ENCODE measurements at regions not wholly inside any gene's neighbourhood (a gene's known extent, or its start where the extent isn't known, plus 50 kb on each side); places are given as distances from the start of the nearest gene placed in this dataset.

- TF ChIP-seq OSR1 (CRISPR knock-in tag; IDR thresholded peaks at IDR 0.05) (no peak), CSRNP3 (CRISPR knock-in tag; IDR thresholded peaks at IDR 0.05) (no peak), ESRRG (CRISPR knock-in tag; IDR thresholded peaks at IDR 0.05) (no peak)
- no peak for ATAC-seq
Measured at GRCh38 chr12:107144441-107144840, 51.1 kb upstream of the CRY1 start.

- TF ChIP-seq CSDC2 (CRISPR knock-in tag; IDR thresholded peaks at IDR 0.05) (no peak), TSHZ2 (CRISPR knock-in tag; IDR thresholded peaks at IDR 0.05) (no peak), PPARA (CRISPR knock-in tag; IDR thresholded peaks at IDR 0.05; ENCODE audit: borderline replicate concordance) (no peak), BACH2 (CRISPR knock-in tag; IDR thresholded peaks at IDR 0.05; ENCODE audit: borderline replicate concordance) (no peak), PATZ1 (CRISPR knock-in tag; IDR thresholded peaks at IDR 0.05; ENCODE audit: borderline replicate concordance) (no peak), ZFP3 (CRISPR knock-in tag; IDR thresholded peaks at IDR 0.05) (no peak), RARB (CRISPR knock-in tag; IDR thresholded peaks at IDR 0.05) (no peak), GLIS3 (CRISPR knock-in tag; IDR thresholded peaks at IDR 0.05) (no peak), POU6F1 (CRISPR knock-in tag; IDR thresholded peaks at IDR 0.05; ENCODE audit: borderline replicate concordance, low read depth) (no peak), ZC3H10 (CRISPR knock-in tag; IDR thresholded peaks at IDR 0.05) (no peak), ZNF565 (CRISPR knock-in tag; conservative IDR thresholded peaks at IDR 0.05; ENCODE audit: low read depth) (no peak), SNAI2 (CRISPR knock-in tag; IDR thresholded peaks at IDR 0.05) (no peak), TOX (CRISPR knock-in tag; IDR thresholded peaks at IDR 0.05; ENCODE audit: borderline replicate concordance) (no peak)
- no peak for ATAC-seq
Measured at GRCh38 chr12:107144990-107145389, 51.6 kb upstream of the CRY1 start.

GRCh38 chr12:107145397-107145796 lies 52.0 kb upstream of the CRY1 start:
- peak; percentile 71; the same call in 2 of the 3 replicates for ATAC-seq
- TF ChIP-seq ZFP30 (CRISPR knock-in tag; IDR thresholded peaks at IDR 0.05) (no peak), ZNF70 (CRISPR knock-in tag; IDR thresholded peaks at IDR 0.05) (no peak), TCF4 (CRISPR knock-in tag; IDR thresholded peaks at IDR 0.05; ENCODE audit: borderline replicate concordance) (no peak), TSHZ2 (CRISPR knock-in tag; IDR thresholded peaks at IDR 0.05) (no peak), CSRNP3 (CRISPR knock-in tag; IDR thresholded peaks at IDR 0.05) (no peak), CSDC2 (CRISPR knock-in tag; IDR thresholded peaks at IDR 0.05) (no peak), SNAI2 (CRISPR knock-in tag; IDR thresholded peaks at IDR 0.05) (no peak), ISL1 (CRISPR knock-in tag; IDR thresholded peaks at IDR 0.05) (no peak), GLIS3 (CRISPR knock-in tag; IDR thresholded peaks at IDR 0.05) (no peak), ZC3H10 (CRISPR knock-in tag; IDR thresholded peaks at IDR 0.05) (no peak), TOX (CRISPR knock-in tag; IDR thresholded peaks at IDR 0.05; ENCODE audit: borderline replicate concordance) (no peak), POU6F1 (CRISPR knock-in tag; IDR thresholded peaks at IDR 0.05; ENCODE audit: borderline replicate concordance, low read depth) (no peak), PPARA (CRISPR knock-in tag; IDR thresholded peaks at IDR 0.05; ENCODE audit: borderline replicate concordance) (no peak), ARNTL (CRISPR knock-in tag; IDR thresholded peaks at IDR 0.05; ENCODE audit: borderline replicate concordance, low read depth) (no peak), PATZ1 (CRISPR knock-in tag; IDR thresholded peaks at IDR 0.05; ENCODE audit: borderline replicate concordance) (no peak), RARB (CRISPR knock-in tag; IDR thresholded peaks at IDR 0.05) (no peak), BACH2 (CRISPR knock-in tag; IDR thresholded peaks at IDR 0.05; ENCODE audit: borderline replicate concordance) (no peak)
